Umbilical cord (tissue), 1 donor: ENCODE measurements at regions not wholly inside any gene's neighbourhood (a gene's known extent, or its start where the extent isn't known, plus 50 kb on each side); places are given as distances from the start of the nearest gene placed in this dataset.
A peak's percentile ranks its signal among the peaks of the same experiment; 100 is the strongest.
"Not testable (repeated sequence)": the region's sequence is repeated elsewhere in the genome, so short reads cannot be mapped to it uniquely, and the experiment has no call there.

Experiments
- DNase-seq: peaks from one replicate; pipeline ENCODE4 v3.0.0-alpha.2; 2015; ENCODE audit warnings: low spot score

GRCh38 chr2:35343135-35343534 lies 1012.4 kb upstream of the CRIM1 start:
- DNase-seq = no peak

- no peak for DNase-seq
Measured at GRCh38 chr2:35339211-35339610, 1016.4 kb upstream of the CRIM1 start.

GRCh38 chr2:35337922-35338321 lies 1017.7 kb upstream of the CRIM1 start:
- no peak for DNase-seq

- DNase-seq = no peak
Measured at GRCh38 chr2:35314049-35314448, 1041.5 kb upstream of the CRIM1 start.

GRCh38 chr2:35301369-35301768 lies 1054.2 kb upstream of the CRIM1 start:
- DNase-seq = no peak

GRCh38 chr2:35298493-35298892 lies 1057.1 kb upstream of the CRIM1 start:
- DNase-seq = peak; percentile 35

- DNase-seq = no peak
Measured at GRCh38 chr2:35297403-35297802, 1058.2 kb upstream of the CRIM1 start.

GRCh38 chr2:35294636-35295263 lies 1060.8 kb upstream of the CRIM1 start:
- no peak for DNase-seq

GRCh38 chr2:35293261-35293660 lies 1062.3 kb upstream of the CRIM1 start:
- no peak for DNase-seq

GRCh38 chr2:35292199-35292598 lies 1063.4 kb upstream of the CRIM1 start:
- DNase-seq = no peak

GRCh38 chr2:35281702-35282101 lies 1073.9 kb upstream of the CRIM1 start:
- DNase-seq = no peak

GRCh38 chr2:35255826-35256225 lies 1099.8 kb upstream of the CRIM1 start:
- DNase-seq = no peak

GRCh38 chr2:35251156-35251555 lies 1104.4 kb upstream of the CRIM1 start:
- no peak for DNase-seq

- DNase-seq = no peak
Measured at GRCh38 chr2:35246702-35247101, 1108.9 kb upstream of the CRIM1 start.

GRCh38 chr2:35228584-35228983 lies 1127.0 kb upstream of the CRIM1 start:
- no peak for DNase-seq

- no peak for DNase-seq
Measured at GRCh38 chr2:35220461-35220860, 1135.1 kb upstream of the CRIM1 start.

- no peak for DNase-seq
Measured at GRCh38 chr2:35204881-35205280, 1150.7 kb upstream of the CRIM1 start.

GRCh38 chr2:35204323-35204722 lies 1151.3 kb upstream of the CRIM1 start:
- no peak for DNase-seq

- DNase-seq = no peak
Measured at GRCh38 chr2:35199298-35199697, 1156.3 kb upstream of the CRIM1 start.

GRCh38 chr2:35185861-35186412 lies 1169.6 kb upstream of the CRIM1 start:
- DNase-seq = no peak

GRCh38 chr2:35184471-35184870 lies 1171.1 kb upstream of the CRIM1 start:
- DNase-seq = no peak

- DNase-seq = not testable (repeated sequence)
Measured at GRCh38 chr2:35176726-35177125, 1178.9 kb upstream of the CRIM1 start.

GRCh38 chr2:35174845-35175244 lies 1180.7 kb upstream of the CRIM1 start:
- no peak for DNase-seq

- DNase-seq = no peak
Measured at GRCh38 chr2:35172687-35173086, 1182.9 kb upstream of the CRIM1 start.
